ENCODE measurements at regions not wholly inside any gene's neighbourhood (a gene's known extent, or its start where the extent isn't known, plus 50 kb on each side); places are given as distances from the start of the nearest gene placed in this dataset.

GRCh38 chr3:188062216-188062615 lies 91.7 kb upstream of the LPP start:
- Histone ChIP-seq H2BK5ac (ENCODE audit: low read depth, low read length, poor library complexity, severe bottlenecking) (no peak overlapping the region), H4K8ac (ENCODE audit: low read depth in 2 of 2, low read length in 2 of 2) (no peak overlapping the region), H2AK5ac (ENCODE audit: low read depth, low read length) (no peak overlapping the region), H2BK20ac (ENCODE audit: low read depth, low read length) (no peak overlapping the region), H2BK15ac (ENCODE audit: low read depth, low read length) (no peak overlapping the region), H4K91ac (ENCODE audit: insufficient read depth, low read depth, low read length) (no peak overlapping the region), H3K4me2 (ENCODE audit: low read depth, low read length) (no peak overlapping the region), H3K9ac (ENCODE audit: low read depth, low read length) (no peak overlapping the region), H3K23ac (ENCODE audit: low read depth, low read length) (no peak overlapping the region), H3K4me3 (ENCODE audit: insufficient read depth, low read depth, low read length) (no peak overlapping the region), H3K36me3 (ENCODE audit: control insufficient read depth, insufficient read depth, low read length) (no peaks in the 10 kb centered on the region; the same call in 1 of the 2 replicates), H3K9me3 (ENCODE audit: control insufficient read depth, insufficient read depth, low read length) (no peaks in the 10 kb centered on the region), H3K4me1 (ENCODE audit: control insufficient read depth, insufficient read depth, low read length) (peaks cover 7% of the 10 kb centered on the region; the same call in 1 of the 2 replicates), H3K9me1 (ENCODE audit: insufficient read depth, low read length) (no peaks in the 10 kb centered on the region), H2AK9ac (replicated peaks; ENCODE audit: low read depth, low read length, poor library complexity) (no peak overlapping the region), H2BK120ac (ENCODE audit: low read depth, low read length) (no peak overlapping the region), H3K27ac (ENCODE audit: insufficient read depth, low read length) (no peak overlapping the region), H4K20me1 (ENCODE audit: insufficient read depth, low read length) (no peaks in the 10 kb centered on the region), H3K14ac (replicated peaks; ENCODE audit: low read depth, low read length) (no peak overlapping the region), H3K79me1 (ENCODE audit: low read depth in 1 of 2, low read length in 2 of 2) (no peaks in the 10 kb centered on the region), H3K18ac (ENCODE audit: low read depth, low read length) (no peak overlapping the region), H4K5ac (ENCODE audit: low read depth, low read length) (no peak overlapping the region), H3K56ac (ENCODE audit: extremely low read depth, insufficient read depth, low read length) (no peak overlapping the region), H2AFZ (replicated peaks; ENCODE audit: low read length, poor library complexity) (no peak overlapping the region), H3K4ac (ENCODE audit: low read depth, low read length) (no peak overlapping the region), H3K27me3 (ENCODE audit: control insufficient read depth, insufficient read depth, low read length) (no peaks in the 10 kb centered on the region)
- WGBS, 2 experiments (ENCODE audit: extremely low coverage in 2 of 2, insufficient read length in 1 of 2), result no CpG with 5 or more reads among the region's 2 CpGs
- intact Hi-C loops (cut with micrococcal nuclease), result no loop called here
- TF ChIP-seq RFX5 (IDR thresholded peaks at IDR 0.05; ENCODE audit: low read depth, low read length) (no peak), MAZ (IDR thresholded peaks at IDR 0.05; ENCODE audit: borderline replicate concordance, low read depth, low read length) (no peak), BHLHE40 (IDR thresholded peaks at IDR 0.05; ENCODE audit: low read depth, low read length) (no peak), NFE2L2 (IDR thresholded peaks at IDR 0.05; ENCODE audit: low read depth, low read length) (no peak), POLR2A (IDR thresholded peaks at IDR 0.05; ENCODE audit: low read depth, low read length) (no peak), CEBPB (IDR thresholded peaks at IDR 0.05; ENCODE audit: low read depth, low read length) (no peak), RAD21 (IDR thresholded peaks at IDR 0.05; ENCODE audit: low read length) (no peak), SMC3 (IDR thresholded peaks at IDR 0.05; ENCODE audit: low read depth, low read length) (no peak), MXI1 (IDR thresholded peaks at IDR 0.05; ENCODE audit: borderline replicate concordance, low read depth, low read length) (no peak), FOS (IDR thresholded peaks at IDR 0.05; ENCODE audit: low read depth, low read length) (no peak)
- TF ChIP-seq, protein P1, sequence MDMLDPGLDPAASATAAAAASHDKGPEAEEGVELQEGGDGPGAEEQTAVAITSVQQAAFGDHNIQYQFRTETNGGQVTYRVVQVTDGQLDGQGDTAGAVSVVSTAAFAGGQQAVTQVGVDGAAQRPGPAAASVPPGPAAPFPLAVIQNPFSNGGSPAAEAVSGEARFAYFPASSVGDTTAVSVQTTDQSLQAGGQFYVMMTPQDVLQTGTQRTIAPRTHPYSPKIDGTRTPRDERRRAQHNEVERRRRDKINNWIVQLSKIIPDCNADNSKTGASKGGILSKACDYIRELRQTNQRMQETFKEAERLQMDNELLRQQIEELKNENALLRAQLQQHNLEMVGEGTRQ (IDR thresholded peaks at IDR 0.05; ENCODE audit: low read depth, low read length), result no peak
- CTCF ChIA-PET, result no interaction called here
- POLR2A ChIA-PET (ENCODE audit: unreplicated experiment), result no interaction called here
- dilution Hi-C loops (cut with HindIII; ENCODE audit: low sequenced_read_pairs, unreplicated experiment), result no loop called here
- ATAC-seq (ENCODE audit: low read depth), result no peak
- in situ Hi-C loops (cut with MboI; ENCODE audit: low sequenced_read_pairs), result no loop called here
- no peak for DNase-seq
- BruUV-seq (replicated peaks), result no TSS peak

Data from IMR-90 (cell line).